HG03045 (cell line): ENCODE measurements at regions not wholly inside any gene's neighbourhood (a gene's known extent, or its start where the extent isn't known, plus 50 kb on each side); places are given as distances from the start of the nearest gene placed in this dataset.

Source experiments
- ATAC-seq: cut with Tn5 transposase; IDR thresholded peaks from one replicate; pipeline ENCODE4 v1.9.1; 2021; ENCODE audit warnings: mild to moderate bottlenecking, moderate library complexity; ENCODE audit not compliant: unreplicated experiment

GRCh38 chr3:72473156-72473555 is 375.1 kb downstream of the SHQ1 start:
- peak; percentile 89 for ATAC-seq

- no peak for ATAC-seq
These were observed 377.3 kb downstream of the SHQ1 start for GRCh38 chr3:72470904-72471417.

GRCh38 chr3:72465853-72466252 is 382.4 kb downstream of the SHQ1 start:
- ATAC-seq = no peak

- ATAC-seq = no peak
These were observed 385.2 kb downstream of the SHQ1 start for GRCh38 chr3:72463083-72463482.

- no peak for ATAC-seq
These were observed 385.6 kb downstream of the SHQ1 start for GRCh38 chr3:72462595-72463011.

GRCh38 chr3:72461787-72462186 is 386.5 kb downstream of the SHQ1 start:
- no peak for ATAC-seq

- ATAC-seq = no peak
These were observed 387.8 kb downstream of the SHQ1 start for GRCh38 chr3:72460205-72461174.

- ATAC-seq = no peak
These were observed 388.7 kb downstream of the SHQ1 start for GRCh38 chr3:72459588-72459987.

- ATAC-seq = no peak
These were observed 389.9 kb downstream of the SHQ1 start for GRCh38 chr3:72458375-72458774.

- ATAC-seq = no peak
These were observed 393.8 kb downstream of the SHQ1 start for GRCh38 chr3:72454441-72454840.

GRCh38 chr3:72453706-72454105 is 394.5 kb downstream of the SHQ1 start:
- ATAC-seq = no peak

GRCh38 chr3:72452745-72453144 is 395.5 kb downstream of the SHQ1 start:
- no peak for ATAC-seq

GRCh38 chr3:72451841-72452240 is 396.4 kb downstream of the SHQ1 start:
- no peak for ATAC-seq

GRCh38 chr3:72449551-72449950 is 398.7 kb downstream of the SHQ1 start:
- ATAC-seq = no peak

- ATAC-seq = no peak
These were observed 399.4 kb downstream of the SHQ1 start for GRCh38 chr3:72448858-72449257.

GRCh38 chr3:72448375-72448823 is 399.8 kb downstream of the SHQ1 start:
- ATAC-seq = no peak

GRCh38 chr3:72447059-72447946 is 400.9 kb downstream of the SHQ1 start:
- ATAC-seq = peak; percentile 90

- peak; percentile 22 for ATAC-seq
These were observed 401.8 kb downstream of the SHQ1 start, which contains the start of gene RYBP for GRCh38 chr3:72446218-72447058. TSS of gene RYBP (minus strand) at chr3:72446621.

- ATAC-seq = no peak
These were observed 402.4 kb downstream of the SHQ1 start for GRCh38 chr3:72445827-72446217.

- no peak for ATAC-seq
These were observed 403.5 kb downstream of the SHQ1 start for GRCh38 chr3:72444656-72445223.
